K562 (cell line): ENCODE measurements at regions not wholly inside any gene's neighbourhood (a gene's known extent, or its start where the extent isn't known, plus 50 kb on each side); places are given as distances from the start of the nearest gene placed in this dataset.

ENCODE experiments used
- ATAC-seq: fragments of 200-7000 bp; cut with Tn5 transposase; 3 replicates; pipeline ENCODE4 v1.9.1; 2020; ENCODE audit warnings: moderate library complexity
- BruUV-seq: library from RNA; stranded (reverse); fragments of 400-500 nt; replicated peaks from 2 replicates; lab custom pipeline; 2021; lab: Mats Ljungman, UMichigan
- CTCF ChIA-PET: fragments of 300-600 bp; formaldehyde crosslinking; extraction: SDS; loops from one replicate; lab custom pipeline; 2021; ENCODE audit warnings: low intra/inter-chr PET ratio; lab: Yijun Ruan, JAX
- POLR2A ChIA-PET: fragments of 300-600, 350-650 bp; sonication (Branson Sonifier 250); formaldehyde crosslinking; extraction: SDS; loops from one replicate; lab custom pipeline; 2021; ENCODE audit warnings: antibody characterized with exemption, inconsistent platforms; lab: Yijun Ruan, JAX
- DNase-seq, 4 experiments: peaks; one replicate each; pipeline versions ENCODE4 v3.0.0 to v3.0.0-alpha.2; 2011 to 2018; ENCODE audit warnings: low spot score in 3 of 4, mixed read lengths in 3 of 4; ENCODE audit errors: extremely low read depth in 1 of 4
- FAIRE-seq: peaks from 2 replicates; lab custom pipeline; 2011; peaks lifted over from hg19 to GRCh38; lab: Jason Lieb, UNC
- H2AFZ ChIP-seq: 2 replicates; pipeline ENCODE4 v1.6.0; 2011; ENCODE audit warnings: low read depth, low read length, control low read depth, inconsistent platforms
- H3K27ac ChIP-seq: fragments of 200-600 bp; 3 replicates; pipeline ENCODE4 v1.8.0; 2011; ENCODE audit warnings: low read depth, mild to moderate bottlenecking, control low read depth, inconsistent platforms, low read length, moderate library complexity, mixed read lengths; ENCODE audit errors: extremely low read depth
- H3K27me3 ChIP-seq, 2 experiments: fragments of 300-600 bp in 1 of 2; 2 replicates in 1 of 2; 3 replicates in 1 of 2; pipeline versions ENCODE4 v1.6.0 to v1.8.0; 2011; ENCODE audit warnings: inconsistent platforms in 2 of 2, low read length in 2 of 2, mild to moderate bottlenecking in 1 of 2, mixed read lengths in 1 of 2, moderate library complexity in 1 of 2; ENCODE audit not compliant: control insufficient read depth in 2 of 2, insufficient read depth in 2 of 2
- H3K36me3 ChIP-seq: fragments of 300-600 bp; 3 replicates; pipeline ENCODE4 v1.8.0; 2011; ENCODE audit warnings: mild to moderate bottlenecking, low read length, inconsistent platforms; ENCODE audit not compliant: control insufficient read depth, insufficient read depth
- H3K4me1 ChIP-seq, 2 experiments: fragments of 200-600 bp in 1 of 2; replicated peaks in 1 of 2; 2 replicates in 1 of 2; 3 replicates in 1 of 2; pipeline versions ENCODE4 v1.5.1 to v1.8.0; 2011; ENCODE audit warnings: inconsistent platforms in 2 of 2, low read length in 2 of 2, mild to moderate bottlenecking in 1 of 2, mixed read lengths in 1 of 2, moderate library complexity in 1 of 2; ENCODE audit not compliant: control insufficient read depth in 2 of 2, insufficient read depth in 2 of 2
- H3K4me2 ChIP-seq: 2 replicates; pipeline ENCODE4 v1.6.1; 2011; ENCODE audit warnings: low read length, control low read depth, inconsistent platforms, mixed read lengths; ENCODE audit not compliant: insufficient read depth
- H3K4me3 ChIP-seq: fragments of 200-600 bp; sonication (generic), shearing (Covaris generic); 2 replicates; pipeline ENCODE4 v1.5.1; 2016; ENCODE audit warnings: control low read depth, inconsistent platforms
- H3K79me2 ChIP-seq: fragments of 200-600 bp; 3 replicates; pipeline ENCODE4 v1.8.0; 2011; ENCODE audit warnings: low read length, inconsistent platforms; ENCODE audit not compliant: control insufficient read depth, insufficient read depth
- H3K9ac ChIP-seq, 2 experiments: 2 replicates each; pipeline versions ENCODE4 v1.6.0 to v1.6.1; 2011; ENCODE audit warnings: low read depth in 2 of 2, low read length in 2 of 2, control low read depth in 1 of 2, inconsistent platforms in 1 of 2, mild to moderate bottlenecking in 1 of 2, mixed read lengths in 1 of 2; ENCODE audit not compliant: insufficient read depth in 1 of 2
- H3K9me1 ChIP-seq: one replicate; pipeline ENCODE4 v1.6.0; 2011; ENCODE audit warnings: inconsistent platforms, mild to moderate bottlenecking, low read length, moderate library complexity; ENCODE audit not compliant: control insufficient read depth, insufficient read depth
- H3K9me3 ChIP-seq: replicated peaks from 2 replicates; pipeline ENCODE4 v1.5.1; 2011; ENCODE audit warnings: low read depth, low read length, inconsistent platforms; ENCODE audit not compliant: control insufficient read depth, insufficient read depth
- H4K20me1 ChIP-seq: replicated peaks from 2 replicates; pipeline ENCODE4 v1.6.1; 2011; ENCODE audit warnings: low read length, inconsistent platforms, mixed read lengths; ENCODE audit not compliant: control insufficient read depth, insufficient read depth
- ELF4 ChIP-seq: fragments of 450-650 bp; formaldehyde crosslinking; IDR thresholded peaks from 2 replicates; pipeline ENCODE4 v1.4.0; 2022; ENCODE audit warnings: missing genetic modification characterization
- GABPB1 ChIP-seq: sonication (generic); formaldehyde crosslinking; IDR thresholded peaks from 2 replicates; pipeline ENCODE4 v1.8.0; 2022; ENCODE audit warnings: mild to moderate bottlenecking, missing genetic modification reagents
- IRF9 ChIP-seq: fragments of 450-650 bp; IDR thresholded peaks from 2 replicates; pipeline ENCODE4 v1.6.1; 2016; ENCODE audit warnings: missing biosample characterization, missing genetic modification characterization
- JUND ChIP-seq, 2 experiments: IDR thresholded peaks; 2 replicates in 1 of 2; 3 replicates in 1 of 2; pipeline ENCODE4 v1.6.1; 2011; ENCODE audit warnings: borderline replicate concordance in 2 of 2, low read depth in 2 of 2, low read length in 2 of 2, improper control_type of control experiment in 1 of 2, missing biosample characterization in 1 of 2, missing genetic modification characterization in 1 of 2, missing genetic modification reagents in 1 of 2
- MECOM ChIP-seq: fragments of 250-450 bp; sonication (Bioruptor Pico); IDR thresholded peaks from 2 replicates; pipeline ENCODE4 v1.8.0; 2022; ENCODE audit warnings: inconsistent platforms
- MTA2 ChIP-seq: fragments of 450-650 bp; IDR thresholded peaks from 2 replicates; pipeline ENCODE4 v1.6.1; 2016; ENCODE audit warnings: low read depth
- MTF1 ChIP-seq: fragments of 250-450 bp; sonication (Bioruptor Pico); IDR thresholded peaks from 2 replicates; pipeline ENCODE4 v1.9.0; 2021; ENCODE audit warnings: moderate library complexity, mild to moderate bottlenecking, inconsistent platforms, borderline replicate concordance
- NONO ChIP-seq, 2 experiments: fragments of 200-400 bp in 1 of 2; fragments of 450-650 bp in 1 of 2; formaldehyde crosslinking in 1 of 2; IDR thresholded peaks; 2 replicates each; pipeline ENCODE4 v1.6.1; 2017; ENCODE audit warnings: low read depth in 2 of 2, mild to moderate bottlenecking in 2 of 2, moderate library complexity in 2 of 2, low read length in 1 of 2
- PATZ1 ChIP-seq: fragments of 250-450 bp; sonication (Bioruptor Pico); IDR thresholded peaks from 2 replicates; pipeline ENCODE4 v1.5.0; 2020; ENCODE audit warnings: mild to moderate bottlenecking, borderline replicate concordance
- POLR2H ChIP-seq: IDR thresholded peaks from 2 replicates; pipeline ENCODE4 v1.6.1; 2016; ENCODE audit warnings: missing genetic modification characterization, low read depth, mild to moderate bottlenecking, control low read depth, missing compliant biosample characterization, moderate library complexity
- RBFOX2 ChIP-seq: fragments of 200-400 bp; formaldehyde crosslinking; IDR thresholded peaks from 2 replicates; pipeline ENCODE4 v1.6.1; 2017; ENCODE audit warnings: low read depth, mild to moderate bottlenecking, low read length, moderate library complexity
- ZNF384 ChIP-seq: IDR thresholded peaks from 2 replicates; pipeline ENCODE4 v1.6.1; 2012; ENCODE audit warnings: low read depth, low read length, improper control_type of control experiment
- ZNF512 ChIP-seq: IDR thresholded peaks from 2 replicates; pipeline ENCODE4 v1.6.1; 2016; ENCODE audit warnings: missing genetic modification characterization, missing compliant biosample characterization
- ZNF668 ChIP-seq: fragments of 250-450 bp; sonication (Bioruptor Pico); IDR thresholded peaks from 2 replicates; pipeline ENCODE4 v1.8.0; 2022; ENCODE audit warnings: mild to moderate bottlenecking, inconsistent platforms
- ZNF77 ChIP-seq: fragments of 250-450 bp; sonication (Bioruptor Pico); IDR thresholded peaks from 2 replicates; pipeline ENCODE4 v1.5.0; 2020
- WGBS: fragments of 100-300 bp; shearing (Covaris generic); methylation state at CpG from one replicate; pipeline ENCODE4 v1.1.6; 2016; ENCODE audit warnings: low coverage, mixed read lengths; ENCODE audit not compliant: insufficient coverage; ENCODE audit errors: missing lambda C conversion rate; 5-methylcytosine and 5-hydroxymethylcytosine counted together
- in situ Hi-C: fragments of 300-500 bp; cut with MboI; formaldehyde crosslinking; loops from 4 replicates; pipeline ENCODE4 v1.15.0; 2018; ENCODE audit warnings: inconsistent platforms, mixed read lengths
- intact Hi-C: fragments of 100-400 bp; cut with micrococcal nuclease; formaldehyde crosslinking; loops from 2 replicates; pipeline ENCODE4 v1.14.2; 2022
- TF ChIP-seq, protein P1 (sequence below): sonication (generic); formaldehyde crosslinking; IDR thresholded peaks from 2 replicates; pipeline ENCODE4 v1.8.0; 2022; ENCODE audit warnings: mild to moderate bottlenecking, missing genetic modification reagents

DNA sequence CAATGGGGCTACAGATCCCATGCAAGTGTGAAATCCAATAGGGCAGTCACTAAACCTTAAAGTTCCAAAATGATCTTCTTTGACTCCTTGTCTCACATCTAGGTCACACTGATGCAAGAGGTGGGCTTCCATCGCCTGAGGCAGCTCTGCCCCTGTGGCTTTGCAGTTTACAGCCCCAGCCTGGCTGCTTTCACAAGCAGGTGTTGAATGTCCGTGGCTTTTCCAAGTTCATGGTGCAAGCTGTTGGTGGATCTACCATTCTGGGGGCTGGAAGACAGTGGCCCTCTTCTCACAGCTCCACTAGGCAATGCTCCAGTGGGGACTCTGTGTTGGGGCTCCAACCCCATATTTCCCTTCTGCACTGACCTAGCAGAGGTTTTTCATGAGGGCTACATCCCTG, 68.5 kb upstream of the PRR20G start (continued):
- TF ChIP-seq PATZ1 (CRISPR knock-in tag) (no peak), ZNF77 (CRISPR knock-in tag) (no peak)
- TF ChIP-seq, all 486 proteins: peak for 0

DNA sequence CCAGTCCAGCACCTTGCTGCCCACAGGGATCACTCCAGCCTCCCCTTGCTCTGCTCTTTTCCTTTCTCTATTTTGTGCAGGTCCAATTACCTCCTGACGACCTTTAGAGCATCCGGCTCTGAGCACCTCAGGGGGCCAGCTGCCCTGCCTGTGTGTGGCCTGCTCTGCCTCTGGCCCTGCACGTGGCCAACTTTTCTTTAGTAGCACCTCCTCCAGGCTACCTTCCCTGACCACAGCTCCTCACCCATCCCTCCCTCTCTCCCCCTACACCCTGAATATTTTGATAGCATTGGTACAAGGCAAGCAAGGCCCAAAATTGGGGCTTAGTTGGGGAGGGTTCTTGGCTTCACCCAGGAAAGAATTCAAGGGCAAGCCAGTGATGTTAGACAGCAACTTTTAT, 66.9 kb upstream of the PRR20G start:
- H3K9me1 ChIP-seq: no peaks in the 10 kb centered on the region
- H3K9me3 ChIP-seq: no peaks in the 10 kb centered on the region
- no peak overlapping the region for H3K9ac ChIP-seq
- ChIA-PET CTCF (no interaction called here), POLR2A (no interaction called here)
- no peak overlapping the region for H3K27ac ChIP-seq
- in situ Hi-C loops: no loop called here
- DNase-seq (no peak), FAIRE-seq (no peak), ATAC-seq (no peak)
- H3K36me3 ChIP-seq: no peaks in the 10 kb centered on the region
- BruUV-seq: no TSS peak
- H3K27me3 ChIP-seq: peaks cover 0 to 15% of the 10 kb centered on the region in 2 experiments; a peak in 1 of 5 replicates
- no peaks in the 10 kb centered on the region for H4K20me1 ChIP-seq
- H3K4me3 ChIP-seq: no peak overlapping the region
- H3K79me2 ChIP-seq: no peaks in the 10 kb centered on the region
- no peak overlapping the region for H2AFZ ChIP-seq
- intact Hi-C loops: no loop called here
- H3K4me2 ChIP-seq: no peak overlapping the region
- no peaks in the 10 kb centered on the region for H3K4me1 ChIP-seq
- 0% methylated on average over 2 of the region's 3 CpGs for WGBS
- TF ChIP-seq MECOM (CRISPR knock-in tag) (no peak), IRF9 (tag) (no peak), POLR2H (no peak), ZNF512 (no peak), ELF4 (CRISPR knock-in tag) (no peak), MTF1 (CRISPR knock-in tag) (no peak), JUND (IDR thresholded peaks at IDR 0.05; ENCODE audit: borderline replicate concordance, low read depth, low read length) (no peak), JUND (tag; IDR thresholded peaks at IDR 0.05; ENCODE audit: borderline replicate concordance, low read depth, low read length) (no peak), GABPB1 (CRISPR knock-in tag) (no peak), RBFOX2 (no peak), ZNF668 (CRISPR knock-in tag) (no peak), ZNF384 (no peak), MTA2 (no peak), NONO (IDR thresholded peaks at IDR 0.05; ENCODE audit: low read depth in 2 of 2, low read length in 1 of 2) (no peak)
- TF ChIP-seq, protein P1, sequence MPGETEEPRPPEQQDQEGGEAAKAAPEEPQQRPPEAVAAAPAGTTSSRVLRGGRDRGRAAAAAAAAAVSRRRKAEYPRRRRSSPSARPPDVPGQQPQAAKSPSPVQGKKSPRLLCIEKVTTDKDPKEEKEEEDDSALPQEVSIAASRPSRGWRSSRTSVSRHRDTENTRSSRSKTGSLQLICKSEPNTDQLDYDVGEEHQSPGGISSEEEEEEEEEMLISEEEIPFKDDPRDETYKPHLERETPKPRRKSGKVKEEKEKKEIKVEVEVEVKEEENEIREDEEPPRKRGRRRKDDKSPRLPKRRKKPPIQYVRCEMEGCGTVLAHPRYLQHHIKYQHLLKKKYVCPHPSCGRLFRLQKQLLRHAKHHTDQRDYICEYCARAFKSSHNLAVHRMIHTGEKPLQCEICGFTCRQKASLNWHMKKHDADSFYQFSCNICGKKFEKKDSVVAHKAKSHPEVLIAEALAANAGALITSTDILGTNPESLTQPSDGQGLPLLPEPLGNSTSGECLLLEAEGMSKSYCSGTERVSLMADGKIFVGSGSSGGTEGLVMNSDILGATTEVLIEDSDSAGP (CRISPR knock-in tag): no peak
